Activated CD4-positive, alpha-beta memory T cell treated with anti-CD3 and anti-CD28 coated beads for 36 hours (primary cell): ENCODE measurements at regions not wholly inside any gene's neighbourhood (a gene's known extent, or its start where the extent isn't known, plus 50 kb on each side); places are given as distances from the start of the nearest gene placed in this dataset.
"Not testable (repeated sequence)": the region's sequence is repeated elsewhere in the genome, so short reads cannot be mapped to it uniquely, and the experiment has no call there.

Experiments used
- CTCF ChIA-PET: fragments of 350-600 bp; sonication (Branson Sonifier 250); formaldehyde crosslinking; loops from one replicate; lab custom pipeline; 2021; ENCODE audit warnings: antibody characterized with exemption, inconsistent platforms; lab: Charles Lee
- POLR2A ChIA-PET: fragments of 350-600 bp; sonication (Branson Sonifier 250); formaldehyde crosslinking; loops from one replicate; lab custom pipeline; 2021; ENCODE audit warnings: antibody characterized with exemption; lab: Charles Lee
- DNase-seq: peaks from one replicate; pipeline ENCODE4 v3.0.0-alpha.2; 2020
- H3K27ac Mint-ChIP-seq: one replicate; pipeline ENCODE4 v1.8.0; 2021; ENCODE audit warnings: mixed read lengths
- H3K27me3 Mint-ChIP-seq: one replicate; pipeline ENCODE4 v1.8.0; 2021; ENCODE audit warnings: mixed read lengths
- H3K36me3 Mint-ChIP-seq: one replicate; pipeline ENCODE4 v1.8.0; 2021; ENCODE audit warnings: mixed read lengths
- H3K4me1 Mint-ChIP-seq: one replicate; pipeline ENCODE4 v1.8.0; 2021; ENCODE audit warnings: low read depth, mixed read lengths
- H3K4me3 Mint-ChIP-seq: one replicate; pipeline ENCODE4 v1.8.0; 2021; ENCODE audit warnings: mild to moderate bottlenecking, mixed read lengths
- H3K9me3 Mint-ChIP-seq: one replicate; pipeline ENCODE4 v1.8.0; 2021; ENCODE audit warnings: mixed read lengths
- intact Hi-C: fragments of 100-400 bp; cut with micrococcal nuclease; formaldehyde crosslinking; loops from one replicate; pipeline ENCODE4 v1.15.1; 2023

GRCh38 chrX:79026742-79027141, 81.6 kb downstream of the P2RY10 start:
- H3K4me1 Mint-ChIP-seq, intact Hi-C loops, DNase-seq, H3K27ac Mint-ChIP-seq, CTCF ChIA-PET, POLR2A ChIA-PET, H3K9me3 Mint-ChIP-seq, H3K36me3 Mint-ChIP-seq, H3K4me3 Mint-ChIP-seq, H3K27me3 Mint-ChIP-seq: not testable (repeated sequence)

GRCh38 chrX:79035421-79035820, 90.2 kb downstream of the P2RY10 start:
- peaks cover 31% of the 10 kb centered on the region for H3K4me1 Mint-ChIP-seq
- no peak overlapping the region for H3K4me3 Mint-ChIP-seq
- CTCF ChIA-PET: no interaction called here
- H3K27ac Mint-ChIP-seq: no peak overlapping the region
- no peaks in the 10 kb centered on the region for H3K27me3 Mint-ChIP-seq
- H3K9me3 Mint-ChIP-seq: peaks cover 1% of the 10 kb centered on the region
- intact Hi-C loops: loop anchor here (5.0 kb wide), 2 partner anchors 88 to 377 kb away; partner anchors contain the start of gene P2RY10
- POLR2A ChIA-PET: no interaction called here
- no peaks in the 10 kb centered on the region for H3K36me3 Mint-ChIP-seq
- no peak for DNase-seq

- Mint-ChIP-seq H3K27me3 (no peaks in the 10 kb centered on the region), H3K27ac (no peak overlapping the region), H3K36me3 (peaks cover 2% of the 10 kb centered on the region), H3K9me3 (no peaks in the 10 kb centered on the region), H3K4me3 (peak overlapping the region; percentile 20), H3K4me1 (peaks cover 31% of the 10 kb centered on the region)
- ChIA-PET CTCF (interaction anchor here (0.7 kb wide), 1 partner anchor 1012 kb away, joined by 3 read pairs; no protein-coding TSS in a partner anchor), POLR2A (no interaction called here)
- no peak for DNase-seq
- intact Hi-C loops: loop anchor here (5.0 kb wide), 2 partner anchors 89 to 376 kb away; partner anchors contain the start of gene P2RY10
These were observed 91.1 kb downstream of the P2RY10 start for GRCh38 chrX:79036157-79036880.

- intact Hi-C loops: no loop called here
- no peaks in the 10 kb centered on the region for H3K4me1 Mint-ChIP-seq
- H3K27ac Mint-ChIP-seq: no peak overlapping the region
- ChIA-PET POLR2A (no interaction called here), CTCF (no interaction called here)
- H3K4me3 Mint-ChIP-seq: no peak overlapping the region
- H3K9me3 Mint-ChIP-seq: peaks cover 12% of the 10 kb centered on the region
- H3K27me3 Mint-ChIP-seq: no peaks in the 10 kb centered on the region
- H3K36me3 Mint-ChIP-seq: peaks cover 5% of the 10 kb centered on the region
- no peak for DNase-seq
These were observed 78.8 kb upstream of the GPR174 start for GRCh38 chrX:79065696-79066095.

- ChIA-PET POLR2A (no interaction called here), CTCF (no interaction called here)
- H3K4me3 Mint-ChIP-seq: peak overlapping the region; percentile 31
- peaks cover 29% of the 10 kb centered on the region for H3K4me1 Mint-ChIP-seq
- no peaks in the 10 kb centered on the region for H3K36me3 Mint-ChIP-seq
- H3K27ac Mint-ChIP-seq: peak overlapping the region; percentile 50
- H3K27me3 Mint-ChIP-seq: no peaks in the 10 kb centered on the region
- intact Hi-C loops: no loop called here
- DNase-seq: no peak
- peaks cover 8% of the 10 kb centered on the region for H3K9me3 Mint-ChIP-seq
These were observed 66.4 kb upstream of the GPR174 start for GRCh38 chrX:79078114-79078513.

- no peak overlapping the region for H3K4me3 Mint-ChIP-seq
These were observed 65.0 kb upstream of the GPR174 start for GRCh38 chrX:79079477-79079876.

GRCh38 chrX:79080141-79080540, 64.3 kb upstream of the GPR174 start:
- peak overlapping the region; percentile 62 for H3K27ac Mint-ChIP-seq
- no peaks in the 10 kb centered on the region for H3K36me3 Mint-ChIP-seq
- no peak overlapping the region for H3K4me3 Mint-ChIP-seq
- H3K27me3 Mint-ChIP-seq: no peaks in the 10 kb centered on the region
- DNase-seq: no peak
- peaks cover 40% of the 10 kb centered on the region for H3K4me1 Mint-ChIP-seq
- intact Hi-C loops: loop anchor here (5.0 to 10.0 kb wide), 4 partner anchors 287 to 975 kb away; partner anchors contain the start of genes ITM2A, PGK1 and RTL3
- POLR2A ChIA-PET: interaction anchor here (1.6 kb wide), 1 partner anchor 134 kb away, joined by 4 read pairs; no protein-coding TSS in a partner anchor
- peaks cover 6% of the 10 kb centered on the region for H3K9me3 Mint-ChIP-seq
- CTCF ChIA-PET: interaction anchor here (1.0 to 2.1 kb wide), 5 partner anchors 134 to 524 kb away, joined by 4 to 5 read pairs (median 5); no protein-coding TSS in a partner anchor

More at GRCh38 chrX:79079477-79079876, 65.0 kb upstream of the GPR174 start:
- H3K4me1 Mint-ChIP-seq: peaks cover 36% of the 10 kb centered on the region
- H3K9me3 Mint-ChIP-seq: peaks cover 8% of the 10 kb centered on the region
- intact Hi-C loops: no loop called here
- H3K36me3 Mint-ChIP-seq: no peaks in the 10 kb centered on the region
- POLR2A ChIA-PET: interaction anchor here (1.6 kb wide), 1 partner anchor 133 kb away, joined by 4 read pairs; no protein-coding TSS in a partner anchor
- no peaks in the 10 kb centered on the region for H3K27me3 Mint-ChIP-seq
- CTCF ChIA-PET: interaction anchor here (0.9 to 1.6 kb wide), 5 partner anchors 134 to 524 kb away, joined by 4 to 5 read pairs (median 5); no protein-coding TSS in a partner anchor
- no peak for DNase-seq
- H3K27ac Mint-ChIP-seq: peak overlapping the region; percentile 62

- peak; percentile 30 for DNase-seq
- CTCF ChIA-PET: interaction anchor here (0.6 to 2.1 kb wide), 18 partner anchors 14 to 961 kb away, joined by 3 to 15 read pairs (median 4); no protein-coding TSS in a partner anchor
- Mint-ChIP-seq H3K4me3 (peak overlapping the region; percentile 69), H3K36me3 (no peaks in the 10 kb centered on the region), H3K4me1 (peaks cover 41% of the 10 kb centered on the region), H3K9me3 (no peaks in the 10 kb centered on the region), H3K27ac (peak overlapping the region; percentile 79), H3K27me3 (no peaks in the 10 kb centered on the region)
- intact Hi-C loops: loop anchor here (1.0 to 10.0 kb wide), 9 partner anchors 62 to 977 kb away; partner anchors contain the start of genes GPR174, ITM2A, P2RY10 and PGK1
- POLR2A ChIA-PET: no interaction called here
These were observed 62.5 kb upstream of the GPR174 start for GRCh38 chrX:79081895-79082512.

- ChIA-PET CTCF (interaction anchor here (0.7 to 2.1 kb wide), 6 partner anchors 18 to 487 kb away, joined by 3 to 15 read pairs (median 4); no protein-coding TSS in a partner anchor), POLR2A (no interaction called here)
- Mint-ChIP-seq H3K4me1 (peaks cover 44% of the 10 kb centered on the region), H3K4me3 (peak overlapping the region; percentile 46), H3K27ac (peak overlapping the region; percentile 75), H3K36me3 (no peaks in the 10 kb centered on the region), H3K27me3 (no peaks in the 10 kb centered on the region), H3K9me3 (no peaks in the 10 kb centered on the region)
- intact Hi-C loops: loop anchor here (1.0 to 10.0 kb wide), 9 partner anchors 61 to 978 kb away; partner anchors contain the start of genes GPR174, ITM2A, P2RY10 and PGK1
- DNase-seq: no peak
These were observed 61.6 kb upstream of the GPR174 start for GRCh38 chrX:79082899-79083298.

GRCh38 chrX:79084923-79085322, 59.6 kb upstream of the GPR174 start:
- Mint-ChIP-seq H3K36me3 (no peaks in the 10 kb centered on the region), H3K27me3 (no peaks in the 10 kb centered on the region), H3K4me3 (no peak overlapping the region), H3K4me1 (peaks cover 44% of the 10 kb centered on the region), H3K27ac (peak overlapping the region; percentile 36), H3K9me3 (no peaks in the 10 kb centered on the region)
- DNase-seq: peak; percentile 36
- intact Hi-C loops: loop anchor here (5.0 to 10.0 kb wide), 4 partner anchors 282 to 980 kb away; partner anchors contain the start of genes ITM2A, PGK1 and RTL3
- POLR2A ChIA-PET: no interaction called here
- CTCF ChIA-PET: no interaction called here

- Mint-ChIP-seq H3K27me3 (no peaks in the 10 kb centered on the region), H3K27ac (peak overlapping the region; percentile 50), H3K36me3 (no peaks in the 10 kb centered on the region), H3K4me3 (no peak overlapping the region), H3K4me1 (peaks cover 58% of the 10 kb centered on the region), H3K9me3 (no peaks in the 10 kb centered on the region)
- ChIA-PET POLR2A (no interaction called here), CTCF (no interaction called here)
- no peak for DNase-seq
- intact Hi-C loops: loop anchor here (10.0 kb wide), 2 partner anchors 435 to 985 kb away; partner anchors contain the start of genes PGK1 and RTL3
These were observed 54.4 kb upstream of the GPR174 start for GRCh38 chrX:79089896-79090584.
